ENCODE measurements at regions not wholly inside any gene's neighbourhood (a gene's known extent, or its start where the extent isn't known, plus 50 kb on each side); places are given as distances from the start of the nearest gene placed in this dataset.

DNA sequence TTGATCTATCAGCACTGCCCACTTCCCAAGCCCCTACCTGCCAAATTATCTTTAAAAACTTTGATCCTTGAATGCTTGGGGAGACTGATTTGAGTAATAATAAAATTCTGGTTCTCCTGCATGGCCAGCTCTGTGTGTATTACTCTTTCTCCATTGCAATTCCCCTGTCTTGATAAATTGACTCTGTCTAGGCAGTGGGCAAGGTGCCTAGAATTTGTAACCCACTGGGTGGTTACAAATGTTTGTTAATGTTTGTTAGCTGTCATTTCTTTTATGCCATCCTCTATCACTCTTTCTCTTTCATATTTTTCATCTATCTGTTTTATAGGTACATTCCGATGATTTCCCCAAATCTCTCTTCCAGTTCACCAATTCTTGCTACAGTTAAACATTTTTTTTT is 694.1 kb downstream of the TYW1 start:
- Histone ChIP-seq H3K79me2 (ENCODE audit: insufficient read depth, low read length) (no peaks in the 10 kb centered on the region), H3K36me3 (ENCODE audit: insufficient read depth, low read length) (no peaks in the 10 kb centered on the region), H3K27me3 (ENCODE audit: insufficient read depth, low read length) (no peaks in the 10 kb centered on the region), H3K9me3 (ENCODE audit: insufficient read depth, low read depth, low read length) (peaks cover 2% of the 10 kb centered on the region), H3K27ac (ENCODE audit: low read depth, low read length) (no peak overlapping the region), H3K4me3 (ENCODE audit: insufficient read depth, low read depth, low read length) (no peak overlapping the region), H3K4me2 (ENCODE audit: low read length) (no peak overlapping the region), H2AFZ (ENCODE audit: low read depth, low read length) (no peak overlapping the region), H3K9ac (ENCODE audit: low read length) (no peak overlapping the region), H4K20me1 (ENCODE audit: insufficient read depth, low read length) (no peaks in the 10 kb centered on the region), H3K4me1 (ENCODE audit: insufficient read depth, low read length) (no peaks in the 10 kb centered on the region)
- DNase-seq (ENCODE audit: low read depth) (no peak), FAIRE-seq (no peak)
- no peak overlapping the region for H3K27ac Mint-ChIP-seq (ENCODE audit: unreplicated experiment)
- no peaks in the 10 kb centered on the region for H3K36me3 Mint-ChIP-seq (ENCODE audit: low read depth, unreplicated experiment)
- no peaks in the 10 kb centered on the region for H3K4me1 Mint-ChIP-seq (ENCODE audit: low read depth, unreplicated experiment)
- no peak overlapping the region for H3K4me3 Mint-ChIP-seq (ENCODE audit: unreplicated experiment)
- TF ChIP-seq EZH2 (IDR thresholded peaks at IDR 0.05; ENCODE audit: insufficient read depth, low read length): no peak
- TF ChIP-seq, protein P1, sequence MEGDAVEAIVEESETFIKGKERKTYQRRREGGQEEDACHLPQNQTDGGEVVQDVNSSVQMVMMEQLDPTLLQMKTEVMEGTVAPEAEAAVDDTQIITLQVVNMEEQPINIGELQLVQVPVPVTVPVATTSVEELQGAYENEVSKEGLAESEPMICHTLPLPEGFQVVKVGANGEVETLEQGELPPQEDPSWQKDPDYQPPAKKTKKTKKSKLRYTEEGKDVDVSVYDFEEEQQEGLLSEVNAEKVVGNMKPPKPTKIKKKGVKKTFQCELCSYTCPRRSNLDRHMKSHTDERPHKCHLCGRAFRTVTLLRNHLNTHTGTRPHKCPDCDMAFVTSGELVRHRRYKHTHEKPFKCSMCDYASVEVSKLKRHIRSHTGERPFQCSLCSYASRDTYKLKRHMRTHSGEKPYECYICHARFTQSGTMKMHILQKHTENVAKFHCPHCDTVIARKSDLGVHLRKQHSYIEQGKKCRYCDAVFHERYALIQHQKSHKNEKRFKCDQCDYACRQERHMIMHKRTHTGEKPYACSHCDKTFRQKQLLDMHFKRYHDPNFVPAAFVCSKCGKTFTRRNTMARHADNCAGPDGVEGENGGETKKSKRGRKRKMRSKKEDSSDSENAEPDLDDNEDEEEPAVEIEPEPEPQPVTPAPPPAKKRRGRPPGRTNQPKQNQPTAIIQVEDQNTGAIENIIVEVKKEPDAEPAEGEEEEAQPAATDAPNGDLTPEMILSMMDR (IDR thresholded peaks at IDR 0.05; ENCODE audit: insufficient read depth, low read depth, low read length): no peak
- H3K27me3 Mint-ChIP-seq (ENCODE audit: low read depth, unreplicated experiment): no peaks in the 10 kb centered on the region
- H3K9me3 Mint-ChIP-seq (ENCODE audit: unreplicated experiment): peaks cover 9% of the 10 kb centered on the region

DNA sequence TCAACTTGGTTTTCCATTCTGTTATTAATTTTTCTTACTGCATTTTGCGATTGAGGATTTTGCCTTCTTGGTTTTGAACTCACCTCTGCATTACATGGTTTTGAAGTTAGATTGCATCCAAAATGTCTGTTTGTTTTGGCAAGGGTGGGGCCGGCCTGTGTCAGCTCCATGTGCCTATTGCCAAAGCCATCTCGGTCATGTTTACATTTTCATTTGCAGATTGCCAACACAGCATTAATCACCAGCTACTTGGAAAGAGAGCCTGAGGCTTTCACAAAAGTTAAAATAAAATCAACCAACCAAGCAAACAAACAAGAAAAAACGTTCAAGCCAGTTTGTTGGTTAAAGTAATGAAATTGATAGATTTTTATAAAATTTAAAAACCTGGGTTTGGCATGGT is 695.8 kb downstream of the TYW1 start:
- H2AFZ ChIP-seq (ENCODE audit: low read depth, low read length): no peak overlapping the region
- Mint-ChIP-seq H3K27me3 (ENCODE audit: low read depth, unreplicated experiment) (no peaks in the 10 kb centered on the region), H3K36me3 (ENCODE audit: low read depth, unreplicated experiment) (no peaks in the 10 kb centered on the region), H3K9me3 (ENCODE audit: unreplicated experiment) (peaks cover 13% of the 10 kb centered on the region), H3K27ac (ENCODE audit: unreplicated experiment) (no peak overlapping the region), H3K4me3 (ENCODE audit: unreplicated experiment) (no peak overlapping the region), H3K4me1 (ENCODE audit: low read depth, unreplicated experiment) (no peaks in the 10 kb centered on the region)
- no peak overlapping the region for H3K4me2 ChIP-seq (ENCODE audit: low read length)
- no peak for TF ChIP-seq EZH2 (IDR thresholded peaks at IDR 0.05; ENCODE audit: insufficient read depth, low read length)
- TF ChIP-seq, protein P1 (IDR thresholded peaks at IDR 0.05; ENCODE audit: insufficient read depth, low read depth, low read length): no peak
- H3K9ac ChIP-seq (ENCODE audit: low read length): no peak overlapping the region
- FAIRE-seq (no peak), DNase-seq (ENCODE audit: low read depth) (peak; percentile 6)
- no peak overlapping the region for H3K4me3 ChIP-seq (ENCODE audit: insufficient read depth, low read depth, low read length)
- no peak overlapping the region for H3K27ac ChIP-seq (ENCODE audit: low read depth, low read length)
- peaks cover 2% of the 10 kb centered on the region for H3K9me3 ChIP-seq (ENCODE audit: insufficient read depth, low read depth, low read length)
- H3K4me1 ChIP-seq (ENCODE audit: insufficient read depth, low read length): no peaks in the 10 kb centered on the region
- H3K36me3 ChIP-seq (ENCODE audit: insufficient read depth, low read length): no peaks in the 10 kb centered on the region
- H3K79me2 ChIP-seq (ENCODE audit: insufficient read depth, low read length): no peaks in the 10 kb centered on the region
- no peaks in the 10 kb centered on the region for H3K27me3 ChIP-seq (ENCODE audit: insufficient read depth, low read length)
- H4K20me1 ChIP-seq (ENCODE audit: insufficient read depth, low read length): no peaks in the 10 kb centered on the region

DNA sequence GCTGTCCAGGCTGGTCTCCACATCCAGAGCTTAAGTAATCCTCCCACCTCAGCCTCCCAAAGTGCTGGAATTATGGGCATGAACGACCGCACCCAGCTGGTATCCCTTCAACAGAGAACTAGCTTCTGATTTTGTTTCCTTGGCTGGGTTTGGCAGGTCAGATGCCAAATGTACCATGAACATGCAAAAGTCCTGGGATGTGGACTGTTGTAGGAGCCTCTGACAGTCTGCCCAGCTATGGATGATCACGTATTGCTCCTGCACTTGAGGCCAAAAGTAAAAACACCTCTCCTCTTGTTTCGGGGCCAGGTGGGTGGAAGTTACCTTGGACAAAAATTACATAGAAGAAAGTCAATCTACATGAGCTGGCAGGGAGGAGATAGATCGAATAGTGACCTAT is 699.5 kb downstream of the TYW1 start:
- H3K79me2 ChIP-seq (ENCODE audit: insufficient read depth, low read length): no peaks in the 10 kb centered on the region
- H3K4me3 ChIP-seq (ENCODE audit: insufficient read depth, low read depth, low read length): no peak overlapping the region
- Mint-ChIP-seq H3K9me3 (ENCODE audit: unreplicated experiment) (peaks cover 20% of the 10 kb centered on the region), H3K27me3 (ENCODE audit: low read depth, unreplicated experiment) (no peaks in the 10 kb centered on the region), H3K36me3 (ENCODE audit: low read depth, unreplicated experiment) (no peaks in the 10 kb centered on the region), H3K27ac (ENCODE audit: unreplicated experiment) (no peak overlapping the region), H3K4me1 (ENCODE audit: low read depth, unreplicated experiment) (no peaks in the 10 kb centered on the region), H3K4me3 (ENCODE audit: unreplicated experiment) (no peak overlapping the region)
- DNase-seq (ENCODE audit: low read depth) (no peak), FAIRE-seq (no peak)
- TF ChIP-seq, protein P1 (IDR thresholded peaks at IDR 0.05; ENCODE audit: insufficient read depth, low read depth, low read length): no peak
- TF ChIP-seq EZH2 (IDR thresholded peaks at IDR 0.05; ENCODE audit: insufficient read depth, low read length): no peak
- H3K9ac ChIP-seq (ENCODE audit: low read length): no peak overlapping the region
- no peaks in the 10 kb centered on the region for H3K36me3 ChIP-seq (ENCODE audit: insufficient read depth, low read length)
- H3K27ac ChIP-seq (ENCODE audit: low read depth, low read length): no peak overlapping the region
- no peaks in the 10 kb centered on the region for H4K20me1 ChIP-seq (ENCODE audit: insufficient read depth, low read length)
- no peaks in the 10 kb centered on the region for H3K27me3 ChIP-seq (ENCODE audit: insufficient read depth, low read length)
- H3K4me2 ChIP-seq (ENCODE audit: low read length): no peak overlapping the region
- H2AFZ ChIP-seq (ENCODE audit: low read depth, low read length): no peak overlapping the region
- H3K4me1 ChIP-seq (ENCODE audit: insufficient read depth, low read length): no peaks in the 10 kb centered on the region
- peaks cover 2% of the 10 kb centered on the region for H3K9me3 ChIP-seq (ENCODE audit: insufficient read depth, low read depth, low read length)

All from astrocyte (in vitro differentiated cells and primary cell).